GM23338 (cell line): ENCODE measurements at regions not wholly inside any gene's neighbourhood (a gene's known extent, or its start where the extent isn't known, plus 50 kb on each side); places are given as distances from the start of the nearest gene placed in this dataset.

Source experiments
- CREB1 ChIP-seq: fragments of 250-450 bp; sonication (Bioruptor Pico); IDR thresholded peaks from 2 replicates; pipeline ENCODE4 v1.5.0; 2020; ENCODE audit warnings: low read depth, mild to moderate bottlenecking, moderate library complexity
- ETS1 ChIP-seq: IDR thresholded peaks from 2 replicates; pipeline ENCODE4 v1.6.1; 2016; ENCODE audit warnings: antibody characterized with exemption
- EZH2 ChIP-seq: fragments of 200-600 bp; sonication (generic); IDR thresholded peaks from one replicate; pipeline ENCODE4 v1.8.0; 2017; ENCODE audit warnings: antibody characterized with exemption, mild to moderate bottlenecking, low read depth; ENCODE audit not compliant: unreplicated experiment
- EZH2phosphoT487 ChIP-seq: fragments of 200-600 bp; sonication (generic); IDR thresholded peaks from one replicate; pipeline ENCODE4 v1.8.1; 2018; ENCODE audit warnings: antibody characterized with exemption; ENCODE audit not compliant: unreplicated experiment
- JUNB ChIP-seq: IDR thresholded peaks from one replicate; pipeline ENCODE4 v1.6.1; 2016; ENCODE audit warnings: antibody characterized with exemption; ENCODE audit not compliant: unreplicated experiment
- POLR2AphosphoS5 ChIP-seq: IDR thresholded peaks from 2 replicates; pipeline ENCODE4 v1.6.1; 2016; ENCODE audit warnings: antibody characterized with exemption, low read depth
- TF ChIP-seq, protein P1 (sequence below), 2 experiments: fragments of 200-600 bp in 1 of 2; sonication (generic) in 1 of 2; conservative IDR thresholded peaks; 2 replicates each; pipeline versions ENCODE4 v1.5.1 to v1.6.1; 2016 to 2017; ENCODE audit warnings: antibody characterized with exemption in 2 of 2, low read depth in 2 of 2, mild to moderate bottlenecking in 2 of 2, moderate library complexity in 1 of 2
- TF ChIP-seq, protein P2 (sequence below): IDR thresholded peaks from one replicate; pipeline ENCODE4 v1.6.1; 2018; ENCODE audit warnings: antibody characterized with exemption; ENCODE audit not compliant: unreplicated experiment
- TF ChIP-seq, protein P3 (sequence below): fragments of 250-450 bp; sonication (Bioruptor Pico); IDR thresholded peaks from 2 replicates; pipeline ENCODE4 v1.5.0; 2020; ENCODE audit warnings: mild to moderate bottlenecking, moderate library complexity

DNA sequence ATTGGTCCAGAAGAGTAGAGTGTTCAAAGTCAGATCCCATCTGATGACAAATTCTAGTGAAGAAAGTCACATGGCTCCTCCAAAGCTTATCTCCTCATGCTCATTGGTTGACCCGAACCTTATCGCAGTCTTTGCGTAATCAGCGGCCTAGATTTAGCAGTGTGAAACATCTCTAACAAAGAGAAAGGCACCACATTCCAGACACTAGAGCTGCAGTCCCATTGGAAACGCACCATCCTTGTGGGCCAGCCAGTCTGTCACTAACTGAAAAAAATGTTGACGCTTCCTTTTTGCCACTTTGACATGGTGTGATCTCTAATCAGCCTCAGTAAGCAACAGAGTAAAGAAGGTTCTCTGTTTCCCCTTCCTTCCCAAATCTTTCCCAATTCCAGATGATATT, 458.0 kb upstream of the WWC1 start:
- TF ChIP-seq CREB1 (CRISPR knock-in tag): no peak
- TF ChIP-seq, protein P1, sequence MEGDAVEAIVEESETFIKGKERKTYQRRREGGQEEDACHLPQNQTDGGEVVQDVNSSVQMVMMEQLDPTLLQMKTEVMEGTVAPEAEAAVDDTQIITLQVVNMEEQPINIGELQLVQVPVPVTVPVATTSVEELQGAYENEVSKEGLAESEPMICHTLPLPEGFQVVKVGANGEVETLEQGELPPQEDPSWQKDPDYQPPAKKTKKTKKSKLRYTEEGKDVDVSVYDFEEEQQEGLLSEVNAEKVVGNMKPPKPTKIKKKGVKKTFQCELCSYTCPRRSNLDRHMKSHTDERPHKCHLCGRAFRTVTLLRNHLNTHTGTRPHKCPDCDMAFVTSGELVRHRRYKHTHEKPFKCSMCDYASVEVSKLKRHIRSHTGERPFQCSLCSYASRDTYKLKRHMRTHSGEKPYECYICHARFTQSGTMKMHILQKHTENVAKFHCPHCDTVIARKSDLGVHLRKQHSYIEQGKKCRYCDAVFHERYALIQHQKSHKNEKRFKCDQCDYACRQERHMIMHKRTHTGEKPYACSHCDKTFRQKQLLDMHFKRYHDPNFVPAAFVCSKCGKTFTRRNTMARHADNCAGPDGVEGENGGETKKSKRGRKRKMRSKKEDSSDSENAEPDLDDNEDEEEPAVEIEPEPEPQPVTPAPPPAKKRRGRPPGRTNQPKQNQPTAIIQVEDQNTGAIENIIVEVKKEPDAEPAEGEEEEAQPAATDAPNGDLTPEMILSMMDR (conservative IDR thresholded peaks at IDR 0.05; ENCODE audit: low read depth in 2 of 2): no peak
- TF ChIP-seq, protein P2, sequence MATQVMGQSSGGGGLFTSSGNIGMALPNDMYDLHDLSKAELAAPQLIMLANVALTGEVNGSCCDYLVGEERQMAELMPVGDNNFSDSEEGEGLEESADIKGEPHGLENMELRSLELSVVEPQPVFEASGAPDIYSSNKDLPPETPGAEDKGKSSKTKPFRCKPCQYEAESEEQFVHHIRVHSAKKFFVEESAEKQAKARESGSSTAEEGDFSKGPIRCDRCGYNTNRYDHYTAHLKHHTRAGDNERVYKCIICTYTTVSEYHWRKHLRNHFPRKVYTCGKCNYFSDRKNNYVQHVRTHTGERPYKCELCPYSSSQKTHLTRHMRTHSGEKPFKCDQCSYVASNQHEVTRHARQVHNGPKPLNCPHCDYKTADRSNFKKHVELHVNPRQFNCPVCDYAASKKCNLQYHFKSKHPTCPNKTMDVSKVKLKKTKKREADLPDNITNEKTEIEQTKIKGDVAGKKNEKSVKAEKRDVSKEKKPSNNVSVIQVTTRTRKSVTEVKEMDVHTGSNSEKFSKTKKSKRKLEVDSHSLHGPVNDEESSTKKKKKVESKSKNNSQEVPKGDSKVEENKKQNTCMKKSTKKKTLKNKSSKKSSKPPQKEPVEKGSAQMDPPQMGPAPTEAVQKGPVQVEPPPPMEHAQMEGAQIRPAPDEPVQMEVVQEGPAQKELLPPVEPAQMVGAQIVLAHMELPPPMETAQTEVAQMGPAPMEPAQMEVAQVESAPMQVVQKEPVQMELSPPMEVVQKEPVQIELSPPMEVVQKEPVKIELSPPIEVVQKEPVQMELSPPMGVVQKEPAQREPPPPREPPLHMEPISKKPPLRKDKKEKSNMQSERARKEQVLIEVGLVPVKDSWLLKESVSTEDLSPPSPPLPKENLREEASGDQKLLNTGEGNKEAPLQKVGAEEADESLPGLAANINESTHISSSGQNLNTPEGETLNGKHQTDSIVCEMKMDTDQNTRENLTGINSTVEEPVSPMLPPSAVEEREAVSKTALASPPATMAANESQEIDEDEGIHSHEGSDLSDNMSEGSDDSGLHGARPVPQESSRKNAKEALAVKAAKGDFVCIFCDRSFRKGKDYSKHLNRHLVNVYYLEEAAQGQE: no peak
- no peak for TF ChIP-seq EZH2phosphoT487
- TF ChIP-seq POLR2AphosphoS5: no peak
- TF ChIP-seq EZH2: no peak
- TF ChIP-seq, protein P3, sequence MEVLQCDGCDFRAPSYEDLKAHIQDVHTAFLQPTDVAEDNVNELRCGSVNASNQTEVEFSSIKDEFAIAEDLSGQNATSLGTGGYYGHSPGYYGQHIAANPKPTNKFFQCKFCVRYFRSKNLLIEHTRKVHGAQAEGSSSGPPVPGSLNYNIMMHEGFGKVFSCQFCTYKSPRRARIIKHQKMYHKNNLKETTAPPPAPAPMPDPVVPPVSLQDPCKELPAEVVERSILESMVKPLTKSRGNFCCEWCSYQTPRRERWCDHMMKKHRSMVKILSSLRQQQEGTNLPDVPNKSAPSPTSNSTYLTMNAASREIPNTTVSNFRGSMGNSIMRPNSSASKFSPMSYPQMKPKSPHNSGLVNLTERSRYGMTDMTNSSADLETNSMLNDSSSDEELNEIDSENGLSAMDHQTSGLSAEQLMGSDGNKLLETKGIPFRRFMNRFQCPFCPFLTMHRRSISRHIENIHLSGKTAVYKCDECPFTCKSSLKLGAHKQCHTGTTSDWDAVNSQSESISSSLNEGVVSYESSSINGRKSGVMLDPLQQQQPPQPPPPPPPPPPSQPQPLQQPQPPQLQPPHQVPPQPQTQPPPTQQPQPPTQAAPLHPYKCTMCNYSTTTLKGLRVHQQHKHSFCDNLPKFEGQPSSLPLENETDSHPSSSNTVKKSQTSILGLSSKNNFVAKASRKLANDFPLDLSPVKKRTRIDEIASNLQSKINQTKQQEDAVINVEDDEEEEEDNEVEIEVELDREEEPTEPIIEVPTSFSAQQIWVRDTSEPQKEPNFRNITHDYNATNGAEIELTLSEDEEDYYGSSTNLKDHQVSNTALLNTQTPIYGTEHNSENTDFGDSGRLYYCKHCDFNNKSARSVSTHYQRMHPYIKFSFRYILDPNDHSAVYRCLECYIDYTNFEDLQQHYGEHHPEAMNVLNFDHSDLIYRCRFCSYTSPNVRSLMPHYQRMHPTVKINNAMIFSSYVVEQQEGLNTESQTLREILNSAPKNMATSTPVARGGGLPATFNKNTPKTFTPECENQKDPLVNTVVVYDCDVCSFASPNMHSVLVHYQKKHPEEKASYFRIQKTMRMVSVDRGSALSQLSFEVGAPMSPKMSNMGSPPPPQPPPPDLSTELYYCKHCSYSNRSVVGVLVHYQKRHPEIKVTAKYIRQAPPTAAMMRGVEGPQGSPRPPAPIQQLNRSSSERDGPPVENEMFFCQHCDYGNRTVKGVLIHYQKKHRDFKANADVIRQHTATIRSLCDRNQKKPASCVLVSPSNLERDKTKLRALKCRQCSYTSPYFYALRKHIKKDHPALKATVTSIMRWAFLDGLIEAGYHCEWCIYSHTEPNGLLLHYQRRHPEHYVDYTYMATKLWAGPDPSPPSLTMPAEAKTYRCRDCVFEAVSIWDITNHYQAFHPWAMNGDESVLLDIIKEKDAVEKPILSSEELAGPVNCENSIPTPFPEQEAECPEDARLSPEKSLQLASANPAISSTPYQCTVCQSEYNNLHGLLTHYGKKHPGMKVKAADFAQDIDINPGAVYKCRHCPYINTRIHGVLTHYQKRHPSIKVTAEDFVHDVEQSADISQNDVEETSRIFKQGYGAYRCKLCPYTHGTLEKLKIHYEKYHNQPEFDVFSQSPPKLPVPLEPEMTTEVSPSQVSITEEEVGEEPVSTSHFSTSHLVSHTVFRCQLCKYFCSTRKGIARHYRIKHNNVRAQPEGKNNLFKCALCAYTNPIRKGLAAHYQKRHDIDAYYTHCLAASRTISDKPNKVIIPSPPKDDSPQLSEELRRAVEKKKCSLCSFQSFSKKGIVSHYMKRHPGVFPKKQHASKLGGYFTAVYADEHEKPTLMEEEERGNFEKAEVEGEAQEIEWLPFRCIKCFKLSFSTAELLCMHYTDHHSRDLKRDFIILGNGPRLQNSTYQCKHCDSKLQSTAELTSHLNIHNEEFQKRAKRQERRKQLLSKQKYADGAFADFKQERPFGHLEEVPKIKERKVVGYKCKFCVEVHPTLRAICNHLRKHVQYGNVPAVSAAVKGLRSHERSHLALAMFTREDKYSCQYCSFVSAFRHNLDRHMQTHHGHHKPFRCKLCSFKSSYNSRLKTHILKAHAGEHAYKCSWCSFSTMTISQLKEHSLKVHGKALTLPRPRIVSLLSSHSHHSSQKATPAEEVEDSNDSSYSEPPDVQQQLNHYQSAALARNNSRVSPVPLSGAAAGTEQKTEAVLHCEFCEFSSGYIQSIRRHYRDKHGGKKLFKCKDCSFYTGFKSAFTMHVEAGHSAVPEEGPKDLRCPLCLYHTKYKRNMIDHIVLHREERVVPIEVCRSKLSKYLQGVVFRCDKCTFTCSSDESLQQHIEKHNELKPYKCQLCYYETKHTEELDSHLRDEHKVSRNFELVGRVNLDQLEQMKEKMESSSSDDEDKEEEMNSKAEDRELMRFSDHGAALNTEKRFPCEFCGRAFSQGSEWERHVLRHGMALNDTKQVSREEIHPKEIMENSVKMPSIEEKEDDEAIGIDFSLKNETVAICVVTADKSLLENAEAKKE (CRISPR knock-in tag): no peak
- no peak for TF ChIP-seq ETS1
- no peak for TF ChIP-seq JUNB
